ENCODE measurements at regions not wholly inside any gene's neighbourhood (a gene's known extent, or its start where the extent isn't known, plus 50 kb on each side); places are given as distances from the start of the nearest gene placed in this dataset.
"Not testable (repeated sequence)": the region's sequence is repeated elsewhere in the genome, so short reads cannot be mapped to it uniquely, and the experiment has no call there.

- no peak for DNase-seq (ENCODE audit: low read depth in 2 of 2)
Measured at GRCh38 chrX:40373641-40374040, 207.1 kb upstream of the ATP6AP2 start.

GRCh38 chrX:40373025-40373424 is 207.7 kb upstream of the ATP6AP2 start:
- no peak for DNase-seq (ENCODE audit: low read depth in 2 of 2)

GRCh38 chrX:40371376-40371775 is 209.4 kb upstream of the ATP6AP2 start:
- DNase-seq (ENCODE audit: low read depth in 2 of 2): no peak

- DNase-seq (ENCODE audit: low read depth in 2 of 2): no peak
Measured at GRCh38 chrX:40368611-40369061, 212.1 kb upstream of the ATP6AP2 start.

- no peak for DNase-seq (ENCODE audit: low read depth in 2 of 2)
Measured at GRCh38 chrX:40366661-40367060, 214.1 kb upstream of the ATP6AP2 start.

- not testable (repeated sequence) for DNase-seq (ENCODE audit: low read depth in 2 of 2)
Measured at GRCh38 chrX:40362291-40362690, 218.5 kb upstream of the ATP6AP2 start.

GRCh38 chrX:40360557-40360956 is 220.2 kb upstream of the ATP6AP2 start:
- DNase-seq (ENCODE audit: low read depth in 2 of 2): no peak

GRCh38 chrX:40359593-40359992 is 221.2 kb upstream of the ATP6AP2 start:
- DNase-seq (ENCODE audit: low read depth in 2 of 2): no peak

GRCh38 chrX:40358994-40359393 is 221.8 kb upstream of the ATP6AP2 start:
- no peak for DNase-seq (ENCODE audit: low read depth in 2 of 2)

GRCh38 chrX:40349251-40349650 is 231.5 kb upstream of the ATP6AP2 start:
- DNase-seq (ENCODE audit: low read depth in 2 of 2): no peak

GRCh38 chrX:40346379-40346778 is 234.4 kb upstream of the ATP6AP2 start:
- no peak for DNase-seq (ENCODE audit: low read depth in 2 of 2)

- DNase-seq (ENCODE audit: low read depth in 2 of 2): no peak
Measured at GRCh38 chrX:40343319-40343718, 237.5 kb upstream of the ATP6AP2 start.

GRCh38 chrX:40340116-40340515 is 240.7 kb upstream of the ATP6AP2 start:
- DNase-seq (ENCODE audit: low read depth in 2 of 2): no peak

- DNase-seq (ENCODE audit: low read depth in 2 of 2): no peak
Measured at GRCh38 chrX:40333344-40333743, 235.6 kb upstream of the BCOR start.

GRCh38 chrX:40331762-40332161 is 234.0 kb upstream of the BCOR start:
- DNase-seq (ENCODE audit: low read depth in 2 of 2): no peak

- no peak for DNase-seq (ENCODE audit: low read depth in 2 of 2)
Measured at GRCh38 chrX:40331353-40331752, 233.6 kb upstream of the BCOR start.

- no peak for DNase-seq (ENCODE audit: low read depth in 2 of 2)
Measured at GRCh38 chrX:40329616-40330015, 231.9 kb upstream of the BCOR start.

GRCh38 chrX:40327085-40327484 is 229.3 kb upstream of the BCOR start:
- DNase-seq (ENCODE audit: low read depth in 2 of 2): no peak

GRCh38 chrX:40326186-40326965 is 228.6 kb upstream of the BCOR start:
- DNase-seq (ENCODE audit: low read depth in 2 of 2): no peak

GRCh38 chrX:40325161-40325560 is 227.4 kb upstream of the BCOR start:
- no peak for DNase-seq (ENCODE audit: low read depth in 2 of 2)

- no peak for DNase-seq (ENCODE audit: low read depth in 2 of 2)
Measured at GRCh38 chrX:40323977-40324376, 226.2 kb upstream of the BCOR start.

GRCh38 chrX:40320819-40321218 is 223.1 kb upstream of the BCOR start:
- no peak for DNase-seq (ENCODE audit: low read depth in 2 of 2)

- no peak for DNase-seq (ENCODE audit: low read depth in 2 of 2)
Measured at GRCh38 chrX:40318801-40319200, 221.0 kb upstream of the BCOR start.

GRCh38 chrX:40318076-40318475 is 220.3 kb upstream of the BCOR start:
- DNase-seq (ENCODE audit: low read depth in 2 of 2): no peak

Data from stimulated activated CD8-positive, alpha-beta memory T cell treated with anti-CD3 and anti-CD28 coated beads, Interleukin-2, amount 100 ng/mL, for 1 hour (primary cell).